ENCODE measurements at regions not wholly inside any gene's neighbourhood (a gene's known extent, or its start where the extent isn't known, plus 50 kb on each side); places are given as distances from the start of the nearest gene placed in this dataset.

- TF ChIP-seq EP300 (IDR thresholded peaks at IDR 0.05) (no peak), CTCF (IDR thresholded peaks at IDR 0.05) (no peak), RNF2 (IDR thresholded peaks at IDR 0.05; ENCODE audit: borderline replicate concordance, low read depth) (no peak), POLR2A (IDR thresholded peaks at IDR 0.05; ENCODE audit: low read length) (no peak), RCOR1 (IDR thresholded peaks at IDR 0.05; ENCODE audit: low read depth, low read length) (no peak), SREBF2 (IDR thresholded peaks at IDR 0.05) (no peak), ZFP36 (IDR thresholded peaks at IDR 0.05; ENCODE audit: borderline replicate concordance, partially characterized antibody) (no peak), RAD21 (conservative IDR thresholded peaks at IDR 0.05 in 1 of 2, IDR thresholded peaks at IDR 0.05 in 1 of 2) (no peak)
Observed at GRCh38 chr11:128215238-128215882, 372.0 kb downstream of the ETS1 start.
